Naive thymus-derived CD4-positive, alpha-beta T cell (primary cell): ENCODE measurements at regions not wholly inside any gene's neighbourhood (a gene's known extent, or its start where the extent isn't known, plus 50 kb on each side); places are given as distances from the start of the nearest gene placed in this dataset.

ENCODE experiments used
- ATAC-seq: fragments of 150-1000 bp; cut with Tn5 transposase; 2 replicates; pipeline ENCODE4 v1.10.0; 2021; ENCODE audit warnings: mild to moderate bottlenecking, moderate library complexity
- CTCF ChIA-PET: fragments of 350-600 bp; sonication (Branson Sonifier 250); formaldehyde crosslinking; loops from one replicate; lab custom pipeline; 2021; ENCODE audit warnings: antibody characterized with exemption; lab: Charles Lee
- POLR2A ChIA-PET: fragments of 350-600 bp; sonication (Branson Sonifier 250); formaldehyde crosslinking; loops from one replicate; lab custom pipeline; 2021; ENCODE audit warnings: antibody characterized with exemption, inconsistent platforms; lab: Charles Lee
- DNase-seq, 9 donors: peaks; one replicate each; pipeline versions ENCODE4 v3.0.0 to v3.0.0-alpha.2; 2020 to 2022; ENCODE audit warnings: mixed read lengths in 1 of 9
- H3K27ac ChIP-seq: one replicate; pipeline ENCODE4 v1.7.0; 2013; ENCODE audit warnings: mild to moderate bottlenecking, low read depth, low read length, moderate library complexity
- H3K27me3 ChIP-seq, 2 donors: one replicate each; pipeline ENCODE4 v1.7.0; 2013; ENCODE audit warnings: low read length in 2 of 2, mild to moderate bottlenecking in 2 of 2, moderate library complexity in 2 of 2; ENCODE audit not compliant: control insufficient read depth in 2 of 2, insufficient read depth in 2 of 2
- H3K36me3 ChIP-seq, 3 experiments: 1 replicate in 2 of 3; 2 replicates in 1 of 3; pipeline ENCODE4 v1.7.0; 2013; ENCODE audit warnings: low read length in 3 of 3, mild to moderate bottlenecking in 3 of 3, moderate library complexity in 1 of 3; ENCODE audit not compliant: insufficient read depth in 3 of 3, control insufficient read depth in 2 of 3
- H3K4me1 ChIP-seq, 2 donors: one replicate each; pipeline ENCODE4 v1.7.0; 2013; ENCODE audit warnings: low read length in 2 of 2, mild to moderate bottlenecking in 2 of 2, moderate library complexity in 1 of 2; ENCODE audit not compliant: control insufficient read depth in 2 of 2, insufficient read depth in 2 of 2
- H3K4me3 ChIP-seq: 2 replicates; pipeline ENCODE4 v1.7.0; 2013; ENCODE audit warnings: mild to moderate bottlenecking, low read length
- H3K9me3 ChIP-seq, 3 experiments: 1 replicate in 2 of 3; 2 replicates in 1 of 3; pipeline ENCODE4 v1.7.0; 2013; ENCODE audit warnings: low read length in 3 of 3; ENCODE audit not compliant: control insufficient read depth in 2 of 3
- H3K27ac Mint-ChIP-seq, 9 donors: one replicate each; pipeline ENCODE4 v1.8.0; 2020 to 2022; ENCODE audit warnings: mixed read lengths in 9 of 9, mild to moderate bottlenecking in 8 of 9, moderate library complexity in 5 of 9, inconsistent platforms in 2 of 9
- H3K27me3 Mint-ChIP-seq, 5 donors: one replicate each; pipeline ENCODE4 v1.8.0; 2021 to 2022; ENCODE audit warnings: mixed read lengths in 5 of 5, mild to moderate bottlenecking in 1 of 5
- H3K36me3 Mint-ChIP-seq, 5 donors: one replicate each; pipeline ENCODE4 v1.8.0; 2020 to 2022; ENCODE audit warnings: mixed read lengths in 5 of 5, mild to moderate bottlenecking in 3 of 5, inconsistent platforms in 1 of 5
- H3K4me1 Mint-ChIP-seq, 7 donors: one replicate each; pipeline ENCODE4 v1.8.0; 2020 to 2022; ENCODE audit warnings: mixed read lengths in 7 of 7, mild to moderate bottlenecking in 3 of 7, inconsistent platforms in 1 of 7
- H3K4me3 Mint-ChIP-seq, 10 donors: one replicate each; pipeline ENCODE4 v1.8.0; 2020 to 2022; ENCODE audit warnings: mild to moderate bottlenecking in 10 of 10, mixed read lengths in 10 of 10, moderate library complexity in 6 of 10, inconsistent platforms in 2 of 10
- H3K9me3 Mint-ChIP-seq, 11 donors: one replicate each; pipeline ENCODE4 v1.8.0; 2020 to 2022; ENCODE audit warnings: mixed read lengths in 11 of 11, mild to moderate bottlenecking in 4 of 11, inconsistent platforms in 1 of 11, moderate library complexity in 1 of 11
- intact Hi-C, 2 donors: fragments of 100-400 bp; cut with micrococcal nuclease; formaldehyde crosslinking; loops; one replicate each; pipeline ENCODE4 v1.15.1; 2023

DNA sequence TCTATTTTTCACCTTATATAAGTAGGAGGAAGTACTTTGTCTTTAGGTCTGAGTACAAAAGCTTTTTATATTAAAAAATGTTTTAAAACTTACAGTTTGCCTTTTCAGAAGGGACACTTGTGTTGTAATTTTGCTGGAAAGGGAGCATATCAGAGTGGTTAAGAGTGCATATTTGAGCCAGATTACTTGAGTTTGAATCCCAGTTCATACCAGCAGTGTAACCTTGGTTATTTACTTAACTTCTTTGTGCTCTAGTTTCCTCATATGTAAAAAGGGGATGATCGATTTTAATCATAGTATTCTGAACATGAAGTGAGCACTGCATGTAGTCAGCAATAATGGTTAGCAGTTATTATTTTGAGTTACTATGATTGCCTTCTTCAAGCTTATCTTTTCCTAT lies 78.3 kb upstream of the SLC4A4 start:
- DNase-seq: no peak
- no peak overlapping the region for H3K27ac ChIP-seq
- peaks cover 0 to 7% of the 10 kb centered on the region in 2 donors for H3K4me1 ChIP-seq
- H3K36me3 Mint-ChIP-seq: no peaks in the 10 kb centered on the region
- H3K27me3 ChIP-seq: no peaks in the 10 kb centered on the region
- intact Hi-C loops: no loop called here
- H3K9me3 Mint-ChIP-seq: no peaks in the 10 kb centered on the region
- peaks cover 2 to 11% (median 7%) of the 10 kb centered on the region in 7 donors for H3K4me1 Mint-ChIP-seq
- no peak for ATAC-seq
- POLR2A ChIA-PET: no interaction called here
- H3K36me3 ChIP-seq: no peaks in the 10 kb centered on the region
- peaks cover 0 to 5% (median 4%) of the 10 kb centered on the region in 5 donors for H3K27me3 Mint-ChIP-seq
- no peak overlapping the region for H3K4me3 ChIP-seq
- no peaks in the 10 kb centered on the region for H3K9me3 ChIP-seq
- H3K4me3 Mint-ChIP-seq: no peak overlapping the region
- no peak overlapping the region for H3K27ac Mint-ChIP-seq
- CTCF ChIA-PET: no interaction called here

DNA sequence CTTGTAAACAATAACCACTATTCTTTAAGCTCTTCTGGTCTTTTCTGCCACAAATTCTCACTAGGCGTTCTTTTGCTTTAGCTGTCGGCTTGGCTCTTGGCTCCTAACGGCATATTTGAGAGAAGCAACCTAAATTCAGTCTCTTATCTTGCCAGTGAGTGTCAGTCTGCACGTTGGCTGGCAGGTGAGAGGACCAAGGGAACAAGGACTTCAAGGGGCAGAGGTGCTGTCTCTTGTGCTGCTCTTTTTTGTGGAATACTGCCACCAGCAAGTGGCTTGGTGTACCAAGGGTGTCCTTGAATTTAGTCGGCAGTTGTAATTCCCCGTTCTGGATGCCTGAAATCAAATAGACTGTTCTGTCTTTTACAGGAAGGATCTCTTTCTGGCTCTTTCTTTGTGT lies 77.8 kb upstream of the SLC4A4 start:
- POLR2A ChIA-PET: no interaction called here
- Histone ChIP-seq H3K27me3 (no peaks in the 10 kb centered on the region), H3K36me3 (no peaks in the 10 kb centered on the region), H3K9me3 (no peaks in the 10 kb centered on the region), H3K4me3 (no peak overlapping the region), H3K27ac (no peak overlapping the region), H3K4me1 (peaks cover 0 to 7% of the 10 kb centered on the region in 2 donors)
- Mint-ChIP-seq H3K9me3 (no peaks in the 10 kb centered on the region), H3K27ac (no peak overlapping the region), H3K4me1 (peaks cover 2 to 11% (median 7%) of the 10 kb centered on the region in 7 donors), H3K4me3 (no peak overlapping the region), H3K36me3 (no peaks in the 10 kb centered on the region), H3K27me3 (peaks cover 0 to 5% (median 4%) of the 10 kb centered on the region in 5 donors)
- CTCF ChIA-PET: no interaction called here
- DNase-seq (no peak), ATAC-seq (no peak)
- intact Hi-C loops: no loop called here

DNA sequence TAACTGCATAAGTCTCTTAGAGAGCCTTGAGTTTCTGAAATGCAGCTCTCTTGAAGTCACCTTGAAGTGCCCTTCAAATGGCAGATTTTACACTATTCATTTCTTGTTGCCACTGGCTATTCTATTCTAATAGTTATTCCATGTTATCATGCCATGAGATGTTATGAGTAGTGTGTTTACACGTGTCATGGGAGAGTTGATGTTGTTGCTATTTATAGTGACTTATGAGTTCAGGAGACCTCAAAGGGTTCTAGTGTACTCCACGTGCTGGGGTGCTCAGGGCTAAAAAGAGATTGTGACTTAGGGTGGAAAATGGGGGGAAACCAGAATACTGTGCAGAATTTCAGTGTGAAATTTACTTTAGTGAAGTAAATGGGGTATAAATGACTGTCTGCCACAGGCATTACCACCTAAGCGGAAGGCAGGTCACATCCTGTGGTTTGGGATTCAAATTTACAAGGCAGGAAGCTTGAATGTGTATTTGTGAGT lies 77.1 kb upstream of the SLC4A4 start:
- H3K27me3 ChIP-seq: no peaks in the 10 kb centered on the region
- ATAC-seq (no peak), DNase-seq (peak in 3 of 9 donors; percentile 2 to 18 (median 5))
- Mint-ChIP-seq H3K36me3 (no peaks in the 10 kb centered on the region), H3K9me3 (no peaks in the 10 kb centered on the region), H3K27me3 (peaks cover 0 to 5% (median 4%) of the 10 kb centered on the region in 5 donors), H3K4me3 (no peak overlapping the region), H3K4me1 (peaks cover 2 to 11% (median 7%) of the 10 kb centered on the region in 7 donors), H3K27ac (no peak overlapping the region)
- H3K4me1 ChIP-seq: peaks cover 0 to 7% of the 10 kb centered on the region in 2 donors
- no peaks in the 10 kb centered on the region for H3K36me3 ChIP-seq
- no peak overlapping the region for H3K4me3 ChIP-seq
- intact Hi-C loops: no loop called here
- POLR2A ChIA-PET: no interaction called here
- CTCF ChIA-PET: no interaction called here
- H3K9me3 ChIP-seq: no peaks in the 10 kb centered on the region
- no peak overlapping the region for H3K27ac ChIP-seq

DNA sequence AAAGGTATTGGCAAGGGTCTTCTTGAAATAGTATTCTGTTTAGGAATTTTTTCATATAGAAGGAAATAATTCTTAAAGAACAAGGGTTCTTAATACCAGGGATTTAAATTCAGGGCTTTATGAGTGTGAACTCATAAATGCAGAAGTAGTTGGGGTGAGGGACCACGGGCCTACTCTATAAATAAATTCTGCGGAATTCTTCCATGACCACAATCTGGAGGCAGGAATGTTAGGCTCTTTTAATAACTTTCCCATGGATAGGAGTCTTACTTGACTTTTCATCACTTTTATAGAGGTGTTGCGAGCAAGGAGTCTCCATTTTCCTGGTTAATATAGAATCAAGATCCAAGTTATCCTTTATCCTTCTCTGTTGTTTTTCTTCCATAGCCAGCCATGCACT lies 76.7 kb upstream of the SLC4A4 start:
- H3K27ac ChIP-seq: no peak overlapping the region
- H3K27me3 Mint-ChIP-seq: peaks cover 0 to 7% (median 5%) of the 10 kb centered on the region in 5 donors

DNA sequence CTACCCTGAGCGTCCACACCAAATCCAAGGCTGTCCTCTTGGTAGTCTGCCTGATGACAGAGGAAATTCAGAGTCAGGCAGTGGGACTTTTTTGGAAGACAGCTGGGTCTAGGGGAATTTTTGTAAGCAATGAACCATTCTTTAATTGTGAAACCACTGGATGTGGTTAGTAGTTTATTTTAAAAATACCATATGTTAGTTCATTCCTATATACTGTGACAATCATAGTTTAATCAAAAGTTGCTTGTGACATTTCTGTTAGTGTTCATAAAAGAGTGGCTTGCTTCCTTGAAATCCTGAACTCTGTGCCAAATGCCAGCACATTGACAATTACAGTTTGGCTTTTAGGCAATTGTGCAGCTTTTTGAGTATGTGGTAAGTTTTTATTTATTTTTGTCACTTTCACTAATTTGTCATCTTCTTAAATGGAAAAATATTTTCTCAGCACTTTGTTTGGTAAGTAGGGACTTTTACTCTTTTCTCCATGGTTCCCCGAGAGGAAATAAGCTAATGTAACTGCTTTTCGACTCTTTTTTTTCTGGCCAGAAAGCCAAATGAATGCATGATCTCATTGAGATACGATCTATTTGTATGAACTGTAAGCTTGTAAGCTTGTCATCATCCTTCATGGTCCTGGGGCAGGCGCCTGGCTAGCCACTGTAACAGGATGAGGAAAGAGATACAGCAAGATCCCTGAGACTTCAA lies 72.6 kb upstream of the SLC4A4 start:
- Histone ChIP-seq H3K27me3 (no peaks in the 10 kb centered on the region), H3K9me3 (no peaks in the 10 kb centered on the region), H3K4me3 (no peak overlapping the region), H3K27ac (no peak overlapping the region), H3K4me1 (peaks cover 0 to 6% of the 10 kb centered on the region in 2 donors), H3K36me3 (no peaks in the 10 kb centered on the region)
- H3K27me3 Mint-ChIP-seq: peaks cover 0 to 9% (median 3%) of the 10 kb centered on the region in 5 donors
- ChIA-PET POLR2A (no interaction called here), CTCF (no interaction called here)
- intact Hi-C loops: no loop called here
- H3K27ac Mint-ChIP-seq: no peak overlapping the region
- H3K4me1 Mint-ChIP-seq: peaks cover 2 to 11% (median 7%) of the 10 kb centered on the region in 7 donors
- DNase-seq (no peak), ATAC-seq (no peak)
- no peak overlapping the region for H3K4me3 Mint-ChIP-seq
- peaks cover 0 to 2% (median 0%) of the 10 kb centered on the region in 11 donors for H3K9me3 Mint-ChIP-seq
- no peaks in the 10 kb centered on the region for H3K36me3 Mint-ChIP-seq

More for the DNA sequence above, 76.7 kb upstream of the SLC4A4 start:
- CTCF ChIA-PET: no interaction called here
- H3K4me1 Mint-ChIP-seq: peaks cover 2 to 11% (median 7%) of the 10 kb centered on the region in 7 donors
- POLR2A ChIA-PET: no interaction called here
- H3K4me3 Mint-ChIP-seq: no peak overlapping the region
- no peak overlapping the region for H3K27ac Mint-ChIP-seq
- H3K36me3 ChIP-seq: no peaks in the 10 kb centered on the region
- H3K36me3 Mint-ChIP-seq: no peaks in the 10 kb centered on the region
- no peaks in the 10 kb centered on the region for H3K9me3 ChIP-seq
- ATAC-seq: no peak
- no peak overlapping the region for H3K4me3 ChIP-seq
- no peaks in the 10 kb centered on the region for H3K9me3 Mint-ChIP-seq
- intact Hi-C loops: no loop called here
- peaks cover 0 to 7% of the 10 kb centered on the region in 2 donors for H3K4me1 ChIP-seq
- no peak for DNase-seq
- H3K27me3 ChIP-seq: no peaks in the 10 kb centered on the region

DNA sequence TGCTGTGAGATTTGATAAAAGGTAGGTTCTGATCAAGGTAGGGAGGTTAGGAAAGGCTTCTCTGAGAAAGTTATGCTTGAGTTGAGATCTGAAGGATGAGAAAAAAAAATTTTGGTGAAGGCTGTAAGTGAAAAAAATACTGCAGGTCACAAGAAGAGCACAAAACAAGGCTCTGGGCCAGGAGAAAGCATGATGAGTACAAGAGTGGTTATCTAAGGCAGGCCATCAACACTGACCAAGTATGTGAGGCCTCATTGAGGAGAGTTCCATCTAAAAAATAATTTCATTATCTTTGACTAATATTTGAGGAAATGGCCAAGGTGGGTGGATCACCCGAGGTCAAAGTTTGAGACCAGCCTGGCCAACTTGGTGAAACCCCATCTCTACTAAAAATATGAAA lies 71.6 kb upstream of the SLC4A4 start:
- DNase-seq (no peak), ATAC-seq (no peak)
- CTCF ChIA-PET: no interaction called here
- no peaks in the 10 kb centered on the region for H3K36me3 Mint-ChIP-seq
- POLR2A ChIA-PET: no interaction called here
- Histone ChIP-seq H3K27ac (no peak overlapping the region), H3K4me3 (no peak overlapping the region), H3K27me3 (no peaks in the 10 kb centered on the region), H3K4me1 (no peaks in the 10 kb centered on the region), H3K36me3 (no peaks in the 10 kb centered on the region), H3K9me3 (no peaks in the 10 kb centered on the region)
- H3K4me1 Mint-ChIP-seq: peaks cover 0 to 6% (median 0%) of the 10 kb centered on the region in 7 donors
- H3K27ac Mint-ChIP-seq: no peak overlapping the region
- H3K27me3 Mint-ChIP-seq: peaks cover 0 to 9% (median 3%) of the 10 kb centered on the region in 5 donors
- H3K4me3 Mint-ChIP-seq: no peak overlapping the region
- intact Hi-C loops: no loop called here
- H3K9me3 Mint-ChIP-seq: peaks cover 0 to 2% (median 0%) of the 10 kb centered on the region in 11 donors

DNA sequence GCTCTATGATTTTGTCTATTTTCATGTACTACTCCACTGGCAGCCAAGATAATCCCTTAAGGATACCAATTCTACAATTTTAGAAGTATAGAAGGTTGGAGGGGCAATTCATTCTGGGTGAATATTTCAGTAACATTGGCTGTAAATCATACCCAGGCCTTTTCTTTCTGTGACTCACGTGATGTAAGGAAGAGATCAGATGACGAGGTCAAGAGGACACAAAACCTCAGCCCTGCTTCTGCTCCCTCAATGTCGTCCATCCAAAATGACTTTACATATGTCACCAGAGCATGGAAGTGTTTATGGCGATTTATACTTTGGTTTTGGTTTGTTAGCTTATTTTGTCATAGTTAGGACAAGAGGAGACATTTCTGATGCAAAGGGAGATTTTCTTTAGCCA lies 70.7 kb upstream of the SLC4A4 start:
- H3K9me3 ChIP-seq: no peaks in the 10 kb centered on the region
- no peak for DNase-seq
- H3K4me1 ChIP-seq: no peaks in the 10 kb centered on the region
- intact Hi-C loops: no loop called here
- Mint-ChIP-seq H3K27me3 (peaks cover 0 to 9% (median 0%) of the 10 kb centered on the region in 5 donors), H3K36me3 (no peaks in the 10 kb centered on the region), H3K27ac (no peak overlapping the region), H3K9me3 (peaks cover 0 to 2% (median 0%) of the 10 kb centered on the region in 11 donors), H3K4me1 (no peaks in the 10 kb centered on the region), H3K4me3 (no peak overlapping the region)
- H3K27me3 ChIP-seq: no peaks in the 10 kb centered on the region
- no peak overlapping the region for H3K4me3 ChIP-seq
- no peaks in the 10 kb centered on the region for H3K36me3 ChIP-seq
- no peak for ATAC-seq
- H3K27ac ChIP-seq: no peak overlapping the region
- ChIA-PET POLR2A (interaction anchor here (0.6 kb wide), 1 partner anchor 30 kb away, joined by 3 read pairs; no protein-coding TSS in a partner anchor), CTCF (no interaction called here)
